Caki2 (cell line): ENCODE measurements at regions not wholly inside any gene's neighbourhood (a gene's known extent, or its start where the extent isn't known, plus 50 kb on each side); places are given as distances from the start of the nearest gene placed in this dataset.

ENCODE experiments used
- DNase-seq: peaks from one replicate; pipeline ENCODE4 v3.0.0-alpha.2; 2015; ENCODE audit warnings: low read depth
- in situ Hi-C: cut with HindIII; loops from 2 replicates; pipeline ENCODE4 v1.10.0; 2016; ENCODE audit warnings: low sequenced_read_pairs, low pct_unique_long_range_greater_than_20kb, mixed read lengths

GRCh38 chr9:1490341-1491232 lies 440.4 kb downstream of the DMRT2 start:
- in situ Hi-C loops: no loop called here
- no peak for DNase-seq

GRCh38 chr9:1492156-1492555 lies 442.0 kb downstream of the DMRT2 start:
- in situ Hi-C loops: no loop called here
- DNase-seq: no peak

GRCh38 chr9:1495282-1496030 lies 445.3 kb downstream of the DMRT2 start:
- no peak for DNase-seq
- in situ Hi-C loops: no loop called here

- in situ Hi-C loops: no loop called here
- no peak for DNase-seq
Measured at GRCh38 chr9:1505489-1505888, 455.3 kb downstream of the DMRT2 start.

GRCh38 chr9:1510712-1511111 lies 460.6 kb downstream of the DMRT2 start:
- in situ Hi-C loops: no loop called here

GRCh38 chr9:1513105-1513504 lies 462.9 kb downstream of the DMRT2 start:
- in situ Hi-C loops: no loop called here

More at GRCh38 chr9:1510712-1511111, 460.6 kb downstream of the DMRT2 start:
- DNase-seq: no peak

GRCh38 chr9:1514250-1514649 lies 464.1 kb downstream of the DMRT2 start:
- in situ Hi-C loops: no loop called here
- no peak for DNase-seq

More at GRCh38 chr9:1513105-1513504, 462.9 kb downstream of the DMRT2 start:
- no peak for DNase-seq

- in situ Hi-C loops: no loop called here
- DNase-seq: no peak
Measured at GRCh38 chr9:1514776-1515363, 464.7 kb downstream of the DMRT2 start.

- in situ Hi-C loops: no loop called here
- no peak for DNase-seq
Measured at GRCh38 chr9:1515557-1515956, 465.4 kb downstream of the DMRT2 start.

- no peak for DNase-seq
Measured at GRCh38 chr9:1521547-1521946, 471.4 kb downstream of the DMRT2 start.

GRCh38 chr9:1522219-1522767 lies 472.1 kb downstream of the DMRT2 start:
- no peak for DNase-seq
- in situ Hi-C loops: no loop called here

More at GRCh38 chr9:1521547-1521946, 471.4 kb downstream of the DMRT2 start:
- in situ Hi-C loops: no loop called here

GRCh38 chr9:1528456-1528855 lies 478.3 kb downstream of the DMRT2 start:
- DNase-seq: no peak
- in situ Hi-C loops: no loop called here

GRCh38 chr9:1530696-1531095 lies 480.5 kb downstream of the DMRT2 start:
- in situ Hi-C loops: no loop called here
- DNase-seq: no peak

- DNase-seq: no peak
- in situ Hi-C loops: no loop called here
Measured at GRCh38 chr9:1531424-1531823, 481.3 kb downstream of the DMRT2 start.

GRCh38 chr9:1532171-1532570 lies 482.0 kb downstream of the DMRT2 start:
- in situ Hi-C loops: no loop called here
- no peak for DNase-seq

- in situ Hi-C loops: no loop called here
- no peak for DNase-seq
Measured at GRCh38 chr9:1535051-1535450, 480.1 kb upstream of the SMARCA2 start.

GRCh38 chr9:1535599-1535998 lies 479.5 kb upstream of the SMARCA2 start:
- in situ Hi-C loops: no loop called here
- no peak for DNase-seq

- in situ Hi-C loops: no loop called here
Measured at GRCh38 chr9:1536522-1537170, 478.5 kb upstream of the SMARCA2 start.

More at GRCh38 chr9:1536522-1537170, 478.5 kb upstream of the SMARCA2 start:
- DNase-seq: no peak
